ENCODE measurements at regions not wholly inside any gene's neighbourhood (a gene's known extent, or its start where the extent isn't known, plus 50 kb on each side); places are given as distances from the start of the nearest gene placed in this dataset.

DNA sequence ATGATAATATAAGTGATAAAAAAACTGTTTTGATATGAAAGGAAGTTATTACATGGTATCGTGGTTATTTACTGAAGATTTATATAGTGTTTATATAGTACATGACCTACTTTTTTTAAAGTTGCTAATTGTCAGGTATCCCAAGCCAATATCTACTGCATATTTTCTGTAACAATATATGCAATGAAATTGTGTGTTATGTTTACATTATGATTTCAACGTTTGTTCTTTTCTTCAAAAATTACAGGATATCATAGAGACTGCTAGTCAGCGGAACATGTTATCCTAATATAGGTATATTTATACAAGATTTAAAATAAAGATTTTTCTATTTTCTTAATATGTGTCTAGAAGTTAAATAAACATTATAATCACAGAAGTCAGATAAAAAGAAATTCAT, 167.5 kb upstream of the DPYD start:
- Mint-ChIP-seq H3K4me1 (peaks cover 7% of the 10 kb centered on the region), H3K4me3 (no peak overlapping the region), H3K9me3 (no peaks in the 10 kb centered on the region), H3K36me3 (no peaks in the 10 kb centered on the region), H3K27me3 (ENCODE audit: insufficient read depth, low read depth) (no peaks in the 10 kb centered on the region), H3K27ac (no peak overlapping the region)
- Histone ChIP-seq H3K27ac (no peak overlapping the region), H3F3A (ENCODE audit: low read depth) (peaks cover 9% of the 10 kb centered on the region), H4K20me1 (ENCODE audit: low read depth) (no peaks in the 10 kb centered on the region), H3K4me3 (no peak overlapping the region), H3K27me3 (no peaks in the 10 kb centered on the region), H3K9ac (no peak overlapping the region), H3K36me3 (no peaks in the 10 kb centered on the region), H2AFZ (replicated peaks) (no peak overlapping the region), H3K79me2 (ENCODE audit: low read depth) (no peaks in the 10 kb centered on the region), H3K4me2 (no peak overlapping the region), H3K9me3 (ENCODE audit: low read depth) (no peaks in the 10 kb centered on the region), H3K4me1 (peaks cover 13% of the 10 kb centered on the region)
- TF ChIP-seq EZH2 (IDR thresholded peaks at IDR 0.05) (no peak), EZH2phosphoT487 (IDR thresholded peaks at IDR 0.05) (no peak)
- TF ChIP-seq, protein P1, sequence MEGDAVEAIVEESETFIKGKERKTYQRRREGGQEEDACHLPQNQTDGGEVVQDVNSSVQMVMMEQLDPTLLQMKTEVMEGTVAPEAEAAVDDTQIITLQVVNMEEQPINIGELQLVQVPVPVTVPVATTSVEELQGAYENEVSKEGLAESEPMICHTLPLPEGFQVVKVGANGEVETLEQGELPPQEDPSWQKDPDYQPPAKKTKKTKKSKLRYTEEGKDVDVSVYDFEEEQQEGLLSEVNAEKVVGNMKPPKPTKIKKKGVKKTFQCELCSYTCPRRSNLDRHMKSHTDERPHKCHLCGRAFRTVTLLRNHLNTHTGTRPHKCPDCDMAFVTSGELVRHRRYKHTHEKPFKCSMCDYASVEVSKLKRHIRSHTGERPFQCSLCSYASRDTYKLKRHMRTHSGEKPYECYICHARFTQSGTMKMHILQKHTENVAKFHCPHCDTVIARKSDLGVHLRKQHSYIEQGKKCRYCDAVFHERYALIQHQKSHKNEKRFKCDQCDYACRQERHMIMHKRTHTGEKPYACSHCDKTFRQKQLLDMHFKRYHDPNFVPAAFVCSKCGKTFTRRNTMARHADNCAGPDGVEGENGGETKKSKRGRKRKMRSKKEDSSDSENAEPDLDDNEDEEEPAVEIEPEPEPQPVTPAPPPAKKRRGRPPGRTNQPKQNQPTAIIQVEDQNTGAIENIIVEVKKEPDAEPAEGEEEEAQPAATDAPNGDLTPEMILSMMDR (IDR thresholded peaks at IDR 0.05) = no peak
- DNase-seq (ENCODE audit: low spot score) = no peak

DNA sequence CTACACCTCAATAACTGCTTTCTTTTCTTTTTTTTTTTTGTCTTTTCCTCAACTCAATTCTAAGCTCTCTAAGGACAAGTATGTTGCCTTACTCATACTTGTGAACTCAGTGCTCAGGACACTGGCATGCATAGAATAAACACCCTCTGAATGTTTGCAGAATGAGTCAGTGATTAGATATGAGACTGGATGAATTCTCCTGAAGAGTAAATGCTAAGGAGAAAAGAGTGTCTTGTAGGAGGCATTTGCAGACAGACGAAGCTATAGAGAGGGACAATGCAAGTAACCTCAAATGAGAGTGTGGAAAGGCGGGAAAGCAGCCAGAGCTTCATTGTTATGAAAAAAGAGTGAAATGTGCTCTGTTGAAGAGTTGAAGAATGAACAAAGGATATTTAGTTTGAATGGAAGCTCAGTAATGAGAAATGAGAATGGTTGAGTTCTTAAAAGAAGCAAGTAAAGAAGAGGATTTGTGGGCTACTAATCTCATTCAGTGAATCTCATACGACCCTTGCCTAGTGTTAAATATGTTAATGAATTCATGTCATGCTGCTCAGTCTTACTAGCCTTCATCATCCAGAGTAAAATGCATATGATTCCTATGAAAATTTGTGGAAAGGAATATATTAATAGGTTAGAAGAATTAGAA, 166.1 kb upstream of the DPYD start:
- Histone ChIP-seq H3K9me3 (ENCODE audit: low read depth) (no peaks in the 10 kb centered on the region), H3K79me2 (ENCODE audit: low read depth) (no peaks in the 10 kb centered on the region), H2AFZ (replicated peaks) (peak overlapping the region; percentile 38), H4K20me1 (ENCODE audit: low read depth) (no peaks in the 10 kb centered on the region), H3K4me3 (no peak overlapping the region), H3K4me2 (peak overlapping the region; percentile 7), H3K4me1 (peaks cover 13% of the 10 kb centered on the region), H3K36me3 (no peaks in the 10 kb centered on the region), H3K27me3 (no peaks in the 10 kb centered on the region), H3K9ac (no peak overlapping the region), H3F3A (ENCODE audit: low read depth) (peaks cover 9% of the 10 kb centered on the region), H3K27ac (peak overlapping the region; percentile 71)
- H3K4me3 Mint-ChIP-seq = no peak overlapping the region
- H3K27me3 Mint-ChIP-seq (ENCODE audit: insufficient read depth, low read depth) = no peaks in the 10 kb centered on the region
- TF ChIP-seq, protein P1 (IDR thresholded peaks at IDR 0.05) = no peak
- TF ChIP-seq EZH2 (IDR thresholded peaks at IDR 0.05) = no peak
- no peak for TF ChIP-seq EZH2phosphoT487 (IDR thresholded peaks at IDR 0.05)
- peak; percentile 46 for DNase-seq (ENCODE audit: low spot score)
- H3K36me3 Mint-ChIP-seq = no peaks in the 10 kb centered on the region
- no peak overlapping the region for H3K27ac Mint-ChIP-seq
- no peaks in the 10 kb centered on the region for H3K9me3 Mint-ChIP-seq
- H3K4me1 Mint-ChIP-seq = peaks cover 7% of the 10 kb centered on the region

DNA sequence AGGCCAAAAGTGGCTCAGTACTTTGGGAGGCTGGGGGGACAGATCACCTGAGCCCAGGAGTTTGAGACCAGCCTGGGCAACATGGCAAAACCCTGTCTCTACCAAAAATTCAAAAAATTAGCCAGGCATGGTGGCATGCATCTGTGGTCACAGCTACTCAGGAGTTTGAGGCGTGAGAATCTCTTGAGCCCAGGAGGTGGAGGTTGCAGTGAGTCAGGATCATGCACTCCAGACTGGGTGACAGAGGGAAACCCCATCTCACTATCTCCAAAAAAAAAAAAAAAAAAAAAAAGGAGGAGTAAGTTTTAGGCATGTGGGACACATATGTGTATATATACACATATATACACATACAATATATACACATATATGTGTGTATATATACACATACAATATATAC, 165.3 kb upstream of the DPYD start:
- Histone ChIP-seq H3K27me3 (no peaks in the 10 kb centered on the region), H3K36me3 (no peaks in the 10 kb centered on the region), H2AFZ (replicated peaks) (no peak overlapping the region), H3K79me2 (ENCODE audit: low read depth) (no peaks in the 10 kb centered on the region), H3K4me1 (peaks cover 13% of the 10 kb centered on the region), H3K4me3 (no peak overlapping the region), H3F3A (ENCODE audit: low read depth) (peaks cover 9% of the 10 kb centered on the region), H4K20me1 (ENCODE audit: low read depth) (no peaks in the 10 kb centered on the region), H3K9ac (no peak overlapping the region), H3K9me3 (ENCODE audit: low read depth) (no peaks in the 10 kb centered on the region), H3K4me2 (no peak overlapping the region), H3K27ac (no peak overlapping the region)
- no peak for DNase-seq (ENCODE audit: low spot score)
- Mint-ChIP-seq H3K4me1 (peaks cover 7% of the 10 kb centered on the region), H3K9me3 (no peaks in the 10 kb centered on the region), H3K36me3 (no peaks in the 10 kb centered on the region), H3K27me3 (ENCODE audit: insufficient read depth, low read depth) (no peaks in the 10 kb centered on the region), H3K4me3 (no peak overlapping the region), H3K27ac (no peak overlapping the region)
- TF ChIP-seq EZH2phosphoT487 (IDR thresholded peaks at IDR 0.05) = no peak
- no peak for TF ChIP-seq EZH2 (IDR thresholded peaks at IDR 0.05)
- TF ChIP-seq, protein P1 (IDR thresholded peaks at IDR 0.05) = no peak

Measured in neural progenitor cell (in vitro differentiated cells).